ENCODE measurements at regions not wholly inside any gene's neighbourhood (a gene's known extent, or its start where the extent isn't known, plus 50 kb on each side); places are given as distances from the start of the nearest gene placed in this dataset.

DNA sequence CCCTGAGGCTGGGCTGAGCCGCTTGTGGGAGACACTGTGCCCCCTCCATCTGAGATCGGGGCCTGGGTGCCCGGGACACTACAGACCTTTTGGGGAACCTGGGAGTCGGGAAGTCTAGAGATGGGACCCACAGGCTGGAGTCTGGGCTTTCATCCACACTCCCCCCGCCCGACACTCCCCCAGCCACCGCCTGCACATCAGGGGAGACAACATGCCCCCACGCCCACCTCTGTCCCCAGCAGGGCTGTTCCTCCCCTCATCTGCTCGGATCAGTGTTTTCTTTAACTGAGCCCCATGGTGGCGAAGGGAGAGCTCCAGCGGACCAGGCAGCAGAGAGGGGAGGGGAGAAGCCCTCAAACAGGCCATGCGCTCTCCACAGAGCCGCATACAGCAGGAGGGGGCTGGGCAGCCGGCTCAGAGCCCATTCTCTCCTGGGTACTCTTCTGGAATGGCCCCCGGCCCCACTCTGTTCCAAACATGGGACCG lies 174.7 kb downstream of the IGLL1 start:
- Mint-ChIP-seq H3K27ac (ENCODE audit: unreplicated experiment) (no peak overlapping the region), H3K4me1 (ENCODE audit: low read depth, unreplicated experiment) (no peaks in the 10 kb centered on the region), H3K4me3 (ENCODE audit: unreplicated experiment) (no peak overlapping the region), H3K9me3 (ENCODE audit: unreplicated experiment) (peaks cover 4% of the 10 kb centered on the region), H3K27me3 (ENCODE audit: unreplicated experiment) (peaks cover 3% of the 10 kb centered on the region), H3K36me3 (ENCODE audit: unreplicated experiment) (no peaks in the 10 kb centered on the region)
- no peak for DNase-seq
- TF ChIP-seq, protein P1, sequence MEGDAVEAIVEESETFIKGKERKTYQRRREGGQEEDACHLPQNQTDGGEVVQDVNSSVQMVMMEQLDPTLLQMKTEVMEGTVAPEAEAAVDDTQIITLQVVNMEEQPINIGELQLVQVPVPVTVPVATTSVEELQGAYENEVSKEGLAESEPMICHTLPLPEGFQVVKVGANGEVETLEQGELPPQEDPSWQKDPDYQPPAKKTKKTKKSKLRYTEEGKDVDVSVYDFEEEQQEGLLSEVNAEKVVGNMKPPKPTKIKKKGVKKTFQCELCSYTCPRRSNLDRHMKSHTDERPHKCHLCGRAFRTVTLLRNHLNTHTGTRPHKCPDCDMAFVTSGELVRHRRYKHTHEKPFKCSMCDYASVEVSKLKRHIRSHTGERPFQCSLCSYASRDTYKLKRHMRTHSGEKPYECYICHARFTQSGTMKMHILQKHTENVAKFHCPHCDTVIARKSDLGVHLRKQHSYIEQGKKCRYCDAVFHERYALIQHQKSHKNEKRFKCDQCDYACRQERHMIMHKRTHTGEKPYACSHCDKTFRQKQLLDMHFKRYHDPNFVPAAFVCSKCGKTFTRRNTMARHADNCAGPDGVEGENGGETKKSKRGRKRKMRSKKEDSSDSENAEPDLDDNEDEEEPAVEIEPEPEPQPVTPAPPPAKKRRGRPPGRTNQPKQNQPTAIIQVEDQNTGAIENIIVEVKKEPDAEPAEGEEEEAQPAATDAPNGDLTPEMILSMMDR (IDR thresholded peaks at IDR 0.05; ENCODE audit: partially characterized antibody, unreplicated experiment) = no peak

DNA sequence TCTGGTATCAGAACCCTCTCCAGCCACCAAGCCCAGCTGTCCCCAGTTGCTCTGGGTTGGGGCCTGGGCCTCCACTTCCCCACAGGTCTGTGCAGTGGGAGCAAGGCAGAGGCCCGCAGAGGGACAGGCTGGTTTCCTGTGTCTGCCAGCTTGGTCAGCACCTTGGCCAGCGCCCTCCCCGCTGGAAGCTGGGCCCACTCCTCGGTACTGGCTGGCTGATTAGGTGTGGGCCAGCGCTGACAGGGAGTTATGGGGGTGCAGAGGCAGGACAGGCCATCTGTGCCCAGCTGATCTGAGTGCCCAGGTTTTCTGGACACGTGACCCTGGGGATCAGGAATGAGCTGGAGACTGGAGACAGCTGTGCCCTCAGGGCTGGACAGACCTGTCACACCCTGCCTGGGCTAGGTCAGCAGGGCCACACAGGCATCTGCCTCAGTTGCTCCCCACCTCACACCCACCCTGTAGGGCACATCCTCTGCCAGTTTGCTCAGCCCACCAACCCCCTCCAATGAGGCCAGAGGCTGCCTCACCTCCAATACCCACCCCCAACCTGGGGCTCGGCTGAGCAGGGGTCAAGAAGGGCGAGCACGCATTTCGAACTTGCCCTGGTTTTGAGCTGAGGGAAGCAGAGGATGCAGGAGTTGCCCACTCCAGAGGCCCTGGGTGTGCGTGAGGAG lies 175.3 kb downstream of the IGLL1 start:
- Mint-ChIP-seq H3K27ac (ENCODE audit: unreplicated experiment) (no peak overlapping the region), H3K4me3 (ENCODE audit: unreplicated experiment) (no peak overlapping the region), H3K27me3 (ENCODE audit: unreplicated experiment) (peaks cover 3% of the 10 kb centered on the region), H3K9me3 (ENCODE audit: unreplicated experiment) (peaks cover 4% of the 10 kb centered on the region), H3K4me1 (ENCODE audit: low read depth, unreplicated experiment) (no peaks in the 10 kb centered on the region), H3K36me3 (ENCODE audit: unreplicated experiment) (no peaks in the 10 kb centered on the region)
- no peak for DNase-seq
- TF ChIP-seq, protein P1 (IDR thresholded peaks at IDR 0.05; ENCODE audit: partially characterized antibody, unreplicated experiment) = no peak

DNA sequence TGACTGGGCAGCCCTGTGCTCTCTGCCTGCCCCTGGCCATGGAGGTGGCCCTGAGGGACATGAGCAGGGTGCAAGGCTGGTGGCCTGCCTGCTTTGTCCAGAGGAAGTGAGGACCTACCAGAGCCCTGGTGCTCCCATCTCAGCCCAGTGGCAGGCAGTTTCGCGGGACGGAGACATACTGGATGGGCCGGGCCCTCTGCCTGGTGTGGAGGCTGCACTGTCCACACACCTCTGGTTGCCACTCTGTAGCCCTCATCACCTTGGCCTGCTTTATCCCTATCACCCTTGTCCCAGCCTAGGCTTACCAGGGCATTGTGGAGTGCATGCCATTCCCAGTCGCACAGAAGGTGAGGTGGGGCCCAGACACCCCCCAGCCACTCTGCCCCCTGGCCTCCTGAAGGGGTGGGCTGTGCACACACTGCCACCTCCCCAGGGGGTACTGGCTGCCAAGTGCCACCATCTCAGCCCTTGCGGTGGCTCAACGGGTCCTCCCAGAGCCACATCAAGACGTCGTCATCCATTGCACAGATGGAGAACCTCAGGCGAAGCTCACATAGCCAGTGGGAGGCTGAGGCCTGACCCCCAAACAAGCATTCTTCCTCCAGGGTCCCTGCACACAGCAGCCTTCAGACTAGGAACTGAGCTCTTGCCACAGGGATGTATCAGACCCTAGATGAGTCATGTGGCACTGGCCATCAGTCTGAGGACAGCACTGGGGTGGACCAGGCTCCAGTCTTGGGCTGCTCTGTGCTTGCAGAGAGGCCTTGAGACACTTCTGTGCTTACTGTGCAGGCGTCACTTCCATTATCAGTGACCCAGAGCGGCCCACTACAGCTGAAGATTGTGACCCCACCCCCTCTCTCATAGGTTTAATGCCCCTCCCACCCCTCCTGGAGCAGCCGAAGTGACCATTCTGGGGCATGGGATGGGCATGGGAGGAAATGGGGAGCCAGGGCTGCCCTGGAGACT lies 176.1 kb downstream of the IGLL1 start:
- Mint-ChIP-seq H3K4me1 (ENCODE audit: low read depth, unreplicated experiment) (peaks cover under 1% of the 10 kb centered on the region), H3K27me3 (ENCODE audit: unreplicated experiment) (no peaks in the 10 kb centered on the region), H3K27ac (ENCODE audit: unreplicated experiment) (no peak overlapping the region), H3K4me3 (ENCODE audit: unreplicated experiment) (no peak overlapping the region), H3K36me3 (ENCODE audit: unreplicated experiment) (no peaks in the 10 kb centered on the region), H3K9me3 (ENCODE audit: unreplicated experiment) (peaks cover 4% of the 10 kb centered on the region)
- no peak for DNase-seq
- TF ChIP-seq, protein P1 (IDR thresholded peaks at IDR 0.05; ENCODE audit: partially characterized antibody, unreplicated experiment) = no peak

DNA sequence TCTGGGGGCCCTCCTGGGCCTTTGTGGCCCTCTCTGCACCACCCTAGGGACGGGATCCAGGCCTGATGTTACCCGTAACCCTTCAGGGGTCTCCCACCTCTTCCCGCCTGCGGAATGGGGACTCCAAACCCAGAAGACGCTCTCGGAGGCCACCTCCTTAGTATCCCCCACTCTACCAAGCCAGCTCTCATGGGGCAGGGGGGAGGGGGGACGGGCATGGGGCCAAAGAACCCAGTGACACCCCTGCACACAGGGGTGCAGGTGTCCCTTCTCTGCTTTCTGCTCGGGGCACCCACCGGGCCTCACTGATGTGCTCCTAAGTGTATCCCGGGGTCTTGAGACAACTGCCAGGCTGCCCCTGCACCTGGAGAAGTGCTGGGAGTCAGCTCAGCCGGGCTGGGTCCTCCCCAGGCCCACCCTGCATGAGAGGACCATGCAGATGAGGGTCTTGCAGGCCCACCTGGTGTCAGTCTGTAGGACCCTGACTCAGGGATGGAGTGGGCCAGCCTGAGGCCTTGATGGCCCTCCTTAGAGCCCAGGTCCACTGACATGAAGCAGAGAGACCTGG lies 176.9 kb downstream of the IGLL1 start:
- TF ChIP-seq, protein P1 (IDR thresholded peaks at IDR 0.05; ENCODE audit: partially characterized antibody, unreplicated experiment) = no peak
- Mint-ChIP-seq H3K4me1 (ENCODE audit: low read depth, unreplicated experiment) (peaks cover 4% of the 10 kb centered on the region), H3K27me3 (ENCODE audit: unreplicated experiment) (no peaks in the 10 kb centered on the region), H3K4me3 (ENCODE audit: unreplicated experiment) (no peak overlapping the region), H3K27ac (ENCODE audit: unreplicated experiment) (no peak overlapping the region), H3K36me3 (ENCODE audit: unreplicated experiment) (no peaks in the 10 kb centered on the region), H3K9me3 (ENCODE audit: unreplicated experiment) (peaks cover 4% of the 10 kb centered on the region)
- no peak for DNase-seq

Measured in glutamatergic neuron (in vitro differentiated cells).